ENCODE measurements at regions not wholly inside any gene's neighbourhood (a gene's known extent, or its start where the extent isn't known, plus 50 kb on each side); places are given as distances from the start of the nearest gene placed in this dataset.

DNA sequence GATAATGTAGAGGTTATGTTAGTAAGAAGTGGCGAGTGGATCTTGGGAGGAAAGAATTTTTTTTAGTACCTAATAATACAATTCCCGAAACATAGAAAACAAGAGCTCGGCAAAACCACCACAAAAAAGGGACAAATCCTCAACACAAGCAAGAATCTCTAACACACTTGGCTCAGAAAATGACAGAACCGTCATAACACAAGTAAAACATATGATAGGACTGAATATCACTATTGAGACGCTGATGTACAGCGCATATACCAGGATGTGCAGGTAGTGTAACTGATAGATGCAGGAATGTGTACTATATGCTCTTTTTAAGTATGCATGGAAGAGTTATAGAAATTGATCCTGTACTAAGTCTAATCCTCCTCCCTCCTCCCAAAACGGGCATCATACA, 564.5 kb downstream of the BCL11B start:
- no peaks in the 10 kb centered on the region for H3K79me1 ChIP-seq (ENCODE audit: low read depth in 1 of 2, low read length in 2 of 2)
- no peak overlapping the region for H2BK120ac ChIP-seq (ENCODE audit: low read depth, low read length)
- ATAC-seq (ENCODE audit: low read depth), result no peak
- no peak overlapping the region for H4K5ac ChIP-seq (ENCODE audit: low read depth, low read length)
- no TSS peak for BruUV-seq (replicated peaks)
- no peak overlapping the region for H3K4me2 ChIP-seq (ENCODE audit: low read depth, low read length)
- no peak overlapping the region for H2BK5ac ChIP-seq (ENCODE audit: low read depth, low read length, poor library complexity, severe bottlenecking)
- ChIA-PET POLR2A (ENCODE audit: unreplicated experiment) (no interaction called here), CTCF (no interaction called here)
- H2BK15ac ChIP-seq (ENCODE audit: low read depth, low read length), result no peak overlapping the region
- no peaks in the 10 kb centered on the region for H3K36me3 ChIP-seq (ENCODE audit: control insufficient read depth, insufficient read depth, low read length)
- no CpG with 5 or more reads among the region's 7 CpGs for WGBS, 2 experiments (ENCODE audit: extremely low coverage in 2 of 2, insufficient read length in 1 of 2)
- no peak overlapping the region for H2AK9ac ChIP-seq (replicated peaks; ENCODE audit: low read depth, low read length, poor library complexity)
- H3K56ac ChIP-seq (ENCODE audit: extremely low read depth, insufficient read depth, low read length), result no peak overlapping the region
- intact Hi-C loops (cut with micrococcal nuclease), result no loop called here
- H2BK20ac ChIP-seq (ENCODE audit: low read depth, low read length), result no peak overlapping the region
- no peak overlapping the region for H3K4ac ChIP-seq (ENCODE audit: low read depth, low read length)
- H4K91ac ChIP-seq (ENCODE audit: insufficient read depth, low read depth, low read length), result no peak overlapping the region
- no peak overlapping the region for H3K27ac ChIP-seq (ENCODE audit: insufficient read depth, low read length)
- H2AFZ ChIP-seq (replicated peaks; ENCODE audit: low read length, poor library complexity), result no peak overlapping the region
- H2AK5ac ChIP-seq (ENCODE audit: low read depth, low read length), result no peak overlapping the region
- no peak overlapping the region for H4K8ac ChIP-seq (ENCODE audit: low read depth in 2 of 2, low read length in 2 of 2)
- no peak for DNase-seq
- H3K4me1 ChIP-seq (ENCODE audit: control insufficient read depth, insufficient read depth, low read length), result no peaks in the 10 kb centered on the region
- H3K9me1 ChIP-seq (ENCODE audit: insufficient read depth, low read length), result no peaks in the 10 kb centered on the region
- H3K18ac ChIP-seq (ENCODE audit: low read depth, low read length), result no peak overlapping the region
- H3K14ac ChIP-seq (replicated peaks; ENCODE audit: low read depth, low read length), result no peak overlapping the region
- dilution Hi-C loops (cut with HindIII; ENCODE audit: low sequenced_read_pairs, unreplicated experiment), result no loop called here
- H3K27me3 ChIP-seq (ENCODE audit: control insufficient read depth, insufficient read depth, low read length), result no peaks in the 10 kb centered on the region
- H4K20me1 ChIP-seq (ENCODE audit: insufficient read depth, low read length), result no peaks in the 10 kb centered on the region
- no peak overlapping the region for H3K23ac ChIP-seq (ENCODE audit: low read depth, low read length)
- no peak overlapping the region for H3K4me3 ChIP-seq (ENCODE audit: insufficient read depth, low read depth, low read length)
- H3K9ac ChIP-seq (ENCODE audit: low read depth, low read length), result no peak overlapping the region
- H3K9me3 ChIP-seq (ENCODE audit: control insufficient read depth, insufficient read depth, low read length), result peaks cover 23% of the 10 kb centered on the region
- no peak for TF ChIP-seq CTCF (conservative IDR thresholded peaks at IDR 0.05; ENCODE audit: low read depth, low read length)
- TF ChIP-seq CEBPB (IDR thresholded peaks at IDR 0.05; ENCODE audit: low read depth, low read length), result no peak
- TF ChIP-seq MAZ (IDR thresholded peaks at IDR 0.05; ENCODE audit: borderline replicate concordance, low read depth, low read length), result no peak
- TF ChIP-seq MXI1 (IDR thresholded peaks at IDR 0.05; ENCODE audit: borderline replicate concordance, low read depth, low read length), result no peak
- TF ChIP-seq BHLHE40 (IDR thresholded peaks at IDR 0.05; ENCODE audit: low read depth, low read length), result no peak
- TF ChIP-seq, protein P1, sequence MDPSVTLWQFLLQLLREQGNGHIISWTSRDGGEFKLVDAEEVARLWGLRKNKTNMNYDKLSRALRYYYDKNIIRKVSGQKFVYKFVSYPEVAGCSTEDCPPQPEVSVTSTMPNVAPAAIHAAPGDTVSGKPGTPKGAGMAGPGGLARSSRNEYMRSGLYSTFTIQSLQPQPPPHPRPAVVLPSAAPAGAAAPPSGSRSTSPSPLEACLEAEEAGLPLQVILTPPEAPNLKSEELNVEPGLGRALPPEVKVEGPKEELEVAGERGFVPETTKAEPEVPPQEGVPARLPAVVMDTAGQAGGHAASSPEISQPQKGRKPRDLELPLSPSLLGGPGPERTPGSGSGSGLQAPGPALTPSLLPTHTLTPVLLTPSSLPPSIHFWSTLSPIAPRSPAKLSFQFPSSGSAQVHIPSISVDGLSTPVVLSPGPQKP (IDR thresholded peaks at IDR 0.05; ENCODE audit: borderline replicate concordance, low read depth, low read length), result no peak
- TF ChIP-seq RAD21 (IDR thresholded peaks at IDR 0.05; ENCODE audit: low read length), result no peak
- in situ Hi-C loops (cut with MboI; ENCODE audit: low sequenced_read_pairs), result no loop called here

All from IMR-90 (cell line).